Neural progenitor cell (in vitro differentiated cells): ENCODE measurements at regions not wholly inside any gene's neighbourhood (a gene's known extent, or its start where the extent isn't known, plus 50 kb on each side); places are given as distances from the start of the nearest gene placed in this dataset.

Source experiments
- CTCF ChIP-seq: fragments of 200-600 bp; sonication (generic); IDR thresholded peaks from 2 replicates; pipeline ENCODE4 v1.5.1; 2017; ENCODE audit warnings: antibody characterized with exemption, mild to moderate bottlenecking
- EZH2 ChIP-seq: fragments of 200-600 bp; sonication (generic); IDR thresholded peaks from 2 replicates; pipeline ENCODE4 v1.6.1; 2017; ENCODE audit warnings: antibody characterized with exemption, mild to moderate bottlenecking, moderate library complexity

GRCh38 chr12:54700849-54701248 lies 52.7 kb upstream of the DCD start:
- no peak for TF ChIP-seq CTCF
- TF ChIP-seq EZH2 = no peak
